GM10248 (cell line): ENCODE measurements at regions not wholly inside any gene's neighbourhood (a gene's known extent, or its start where the extent isn't known, plus 50 kb on each side); places are given as distances from the start of the nearest gene placed in this dataset.

Source experiments
- CTCF ChIA-PET: fragments of 300-600 bp; sonication (Branson Sonifier 250); formaldehyde crosslinking; extraction: SDS; loops from one replicate; lab custom pipeline; 2021; ENCODE audit warnings: antibody characterized with exemption; lab: Yijun Ruan, JAX
- POLR2A ChIA-PET: fragments of 350-650 bp; sonication (Branson Sonifier 250); formaldehyde crosslinking; extraction: SDS; loops from one replicate; lab custom pipeline; 2020; ENCODE audit warnings: antibody characterized with exemption; lab: Yijun Ruan, JAX
- DNase-seq: peaks from one replicate; pipeline ENCODE4 v3.0.0; 2012; ENCODE audit errors: extremely low spot score
- CTCF ChIP-seq: IDR thresholded peaks from 2 replicates; pipeline ENCODE4 v1.5.1; 2012; ENCODE audit warnings: mild to moderate bottlenecking, low read depth; ENCODE audit errors: extremely low read depth, missing control alignments, control extremely low read depth

GRCh38 chr7:46751471-46751870, 830.4 kb upstream of the IGFBP3 start:
- CTCF ChIA-PET: no interaction called here

GRCh38 chr7:46750321-46750865, 829.3 kb upstream of the IGFBP3 start:
- TF ChIP-seq CTCF: no peak
- no peak for DNase-seq
- POLR2A ChIA-PET: no interaction called here
- CTCF ChIA-PET: no interaction called here

More at GRCh38 chr7:46751471-46751870, 830.4 kb upstream of the IGFBP3 start:
- POLR2A ChIA-PET: no interaction called here
- DNase-seq: no peak
- no peak for TF ChIP-seq CTCF

GRCh38 chr7:46747869-46748576, 827.0 kb upstream of the IGFBP3 start:
- POLR2A ChIA-PET: no interaction called here
- TF ChIP-seq CTCF: no peak
- no peak for DNase-seq
- CTCF ChIA-PET: no interaction called here

- no peak for DNase-seq
- ChIA-PET POLR2A (no interaction called here), CTCF (no interaction called here)
- TF ChIP-seq CTCF: no peak
Measured at GRCh38 chr7:46746695-46747687, 825.9 kb upstream of the IGFBP3 start.

GRCh38 chr7:46745707-46746090, 824.6 kb upstream of the IGFBP3 start:
- no peak for DNase-seq
- CTCF ChIA-PET: no interaction called here
- POLR2A ChIA-PET: no interaction called here
- no peak for TF ChIP-seq CTCF

- POLR2A ChIA-PET: no interaction called here
- CTCF ChIA-PET: no interaction called here
- no peak for DNase-seq
- no peak for TF ChIP-seq CTCF
Measured at GRCh38 chr7:46744957-46745706, 824.1 kb upstream of the IGFBP3 start.
